Suppressor macrophage treated with lipopolysaccharide for 1 hour (primary cell): ENCODE measurements at regions not wholly inside any gene's neighbourhood (a gene's known extent, or its start where the extent isn't known, plus 50 kb on each side); places are given as distances from the start of the nearest gene placed in this dataset.
"Not testable (repeated sequence)": the region's sequence is repeated elsewhere in the genome, so short reads cannot be mapped to it uniquely, and the experiment has no call there.

Source experiments
- DNase-seq, 3 donors: peaks; one replicate each; pipeline ENCODE4 v3.0.0-alpha.2; 2020 to 2022

DNA sequence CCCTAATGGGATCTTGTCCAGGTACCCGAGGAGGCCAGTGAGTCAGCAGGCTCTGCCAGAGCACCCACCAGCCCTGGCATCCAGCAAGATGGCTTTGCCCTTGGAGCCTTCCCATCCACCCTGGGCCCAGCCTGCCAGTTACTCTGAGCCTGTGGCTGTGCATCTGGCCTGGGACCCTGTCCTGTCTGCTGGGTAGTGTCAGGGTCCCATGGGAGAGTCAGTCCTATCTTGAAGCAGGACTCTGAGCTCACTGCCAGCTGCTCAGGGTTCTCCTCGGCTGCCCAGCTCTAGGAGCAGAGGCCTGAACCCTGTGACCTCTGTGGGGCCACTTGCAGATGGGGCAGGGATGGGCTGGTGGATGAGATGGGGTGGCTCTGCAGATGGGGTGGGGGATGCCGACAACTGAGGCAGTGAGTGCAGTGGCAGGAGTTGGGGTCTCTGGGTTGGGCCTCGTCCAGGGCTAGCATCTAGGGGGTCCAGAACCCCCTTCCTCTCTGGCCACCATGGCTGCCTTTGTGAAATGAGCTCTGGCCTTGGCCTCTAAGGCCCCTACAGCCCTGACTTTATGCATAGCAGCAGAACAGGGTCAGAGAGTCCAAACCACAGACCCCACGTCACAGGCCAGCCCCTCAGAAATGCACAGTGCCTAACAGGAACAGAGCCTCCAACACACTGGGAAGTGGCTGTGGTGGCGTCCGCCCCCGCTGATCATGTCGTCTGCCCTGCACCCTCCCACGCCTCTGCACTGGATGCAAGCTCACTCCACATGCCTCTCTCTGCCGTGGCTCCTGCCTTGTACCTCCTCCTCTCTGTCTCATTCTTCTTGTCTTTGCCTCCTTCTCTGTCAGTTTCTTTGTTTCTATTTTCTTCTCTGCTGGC, 88.1 kb upstream of the RET start:
- peak; percentile 79 to 86 (median 86) for DNase-seq

GRCh38 chr10:42989481-42989921, 87.4 kb upstream of the RET start:
- DNase-seq: no peak

DNA sequence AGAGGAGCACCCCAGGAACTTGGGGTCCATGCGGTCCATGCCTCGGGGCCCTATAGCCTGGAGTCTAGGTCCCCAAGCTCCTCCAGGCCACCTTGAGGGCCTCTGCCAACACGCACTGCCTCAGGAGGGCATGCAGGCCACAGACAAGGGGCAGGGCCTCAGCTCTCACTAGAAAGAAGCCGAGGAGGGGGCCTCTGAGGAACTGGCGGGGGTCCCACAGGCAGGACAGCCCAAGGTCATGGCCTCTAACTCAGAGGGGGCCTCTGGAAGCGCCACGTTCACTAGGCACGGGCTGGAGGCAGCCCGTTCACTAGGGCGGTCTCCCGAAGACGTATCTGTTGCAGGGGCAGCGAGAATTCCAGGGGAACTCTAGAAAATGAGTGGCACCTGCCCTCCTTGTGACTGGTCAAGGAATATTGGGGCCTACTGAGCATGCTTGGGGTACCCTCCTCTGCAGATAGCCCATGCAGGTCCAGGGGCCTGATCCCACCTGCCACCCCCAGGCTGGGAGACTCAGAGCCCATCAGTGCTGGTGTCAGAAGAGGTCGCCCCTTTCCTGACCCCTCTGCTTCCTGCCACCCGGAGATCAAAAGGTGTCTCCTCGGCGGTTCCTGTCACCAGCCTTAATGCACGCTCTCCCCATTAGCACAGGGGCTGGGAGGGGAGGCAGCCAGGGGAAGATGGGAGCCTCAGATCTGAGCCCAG, 86.7 kb upstream of the RET start:
- no peak for DNase-seq

GRCh38 chr10:42990721-42991441, 86.0 kb upstream of the RET start:
- no peak for DNase-seq

GRCh38 chr10:42991442-42992098, 85.3 kb upstream of the RET start:
- no peak for DNase-seq

GRCh38 chr10:42992156-42992956, 84.5 kb upstream of the RET start:
- DNase-seq: no peak

DNA sequence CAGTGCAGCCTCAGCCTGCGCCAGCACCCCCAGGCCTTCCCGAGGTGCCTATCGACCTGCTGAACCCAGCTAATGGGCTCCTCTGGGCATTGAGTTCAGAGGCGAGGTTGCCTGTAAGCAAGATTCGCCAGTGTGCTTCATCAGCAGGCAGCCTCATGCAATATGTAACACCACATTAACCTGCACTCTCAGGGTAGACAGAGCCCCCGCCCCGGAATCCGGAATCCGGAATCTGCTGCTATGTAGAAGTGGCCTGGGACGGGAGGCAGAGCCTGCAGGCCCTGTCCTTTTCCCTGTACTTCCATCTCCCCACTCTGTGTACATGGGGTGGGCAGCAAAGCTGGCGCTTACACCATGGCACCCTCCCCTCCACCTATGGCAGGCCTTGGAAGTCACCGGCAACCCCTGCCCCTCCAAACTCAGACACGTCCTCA, 83.9 kb upstream of the RET start:
- DNase-seq: no peak

GRCh38 chr10:42994909-42995308, 82.0 kb upstream of the RET start:
- DNase-seq: not testable (repeated sequence)

- DNase-seq: no peak
Observed at GRCh38 chr10:42995537-42995936, 81.3 kb upstream of the RET start.

DNA sequence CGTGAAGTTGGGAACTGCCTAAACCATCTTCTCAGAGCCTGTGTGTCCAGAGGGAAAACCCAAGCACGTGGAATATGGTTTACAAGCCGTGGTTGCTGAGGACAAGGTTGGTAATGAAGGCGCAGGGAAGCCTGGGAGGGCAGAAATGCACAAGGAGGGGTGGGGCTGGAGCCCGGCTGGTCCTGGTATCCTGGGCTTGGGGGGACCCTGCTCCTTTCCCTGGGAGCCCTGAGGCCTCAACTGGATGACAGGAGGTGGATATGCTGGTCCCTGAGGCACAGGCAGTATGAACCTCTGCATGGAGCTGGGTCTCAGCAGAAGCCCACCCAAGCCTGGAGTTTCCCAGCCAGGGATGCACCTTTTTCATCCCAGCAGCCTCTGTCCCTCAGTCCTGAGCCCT, 80.3 kb upstream of the RET start:
- DNase-seq: no peak

- DNase-seq: no peak
Observed at GRCh38 chr10:42997151-42997848, 79.6 kb upstream of the RET start.

DNA sequence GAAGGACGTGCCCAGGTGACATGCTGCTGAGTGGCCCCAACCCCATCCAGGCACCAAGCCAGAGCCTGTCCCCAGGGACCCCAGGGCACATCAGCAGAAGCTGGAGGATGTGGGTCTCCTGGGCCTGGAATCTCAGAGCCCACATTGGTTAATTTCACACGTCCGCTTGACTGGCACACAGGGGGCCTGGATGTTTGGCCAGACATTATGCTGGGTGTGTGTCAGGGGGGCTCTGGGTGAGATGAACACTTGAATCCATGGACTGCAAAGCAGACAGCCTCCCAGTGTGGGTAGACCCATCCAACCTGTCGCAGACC, 79.1 kb upstream of the RET start:
- no peak for DNase-seq

DNA sequence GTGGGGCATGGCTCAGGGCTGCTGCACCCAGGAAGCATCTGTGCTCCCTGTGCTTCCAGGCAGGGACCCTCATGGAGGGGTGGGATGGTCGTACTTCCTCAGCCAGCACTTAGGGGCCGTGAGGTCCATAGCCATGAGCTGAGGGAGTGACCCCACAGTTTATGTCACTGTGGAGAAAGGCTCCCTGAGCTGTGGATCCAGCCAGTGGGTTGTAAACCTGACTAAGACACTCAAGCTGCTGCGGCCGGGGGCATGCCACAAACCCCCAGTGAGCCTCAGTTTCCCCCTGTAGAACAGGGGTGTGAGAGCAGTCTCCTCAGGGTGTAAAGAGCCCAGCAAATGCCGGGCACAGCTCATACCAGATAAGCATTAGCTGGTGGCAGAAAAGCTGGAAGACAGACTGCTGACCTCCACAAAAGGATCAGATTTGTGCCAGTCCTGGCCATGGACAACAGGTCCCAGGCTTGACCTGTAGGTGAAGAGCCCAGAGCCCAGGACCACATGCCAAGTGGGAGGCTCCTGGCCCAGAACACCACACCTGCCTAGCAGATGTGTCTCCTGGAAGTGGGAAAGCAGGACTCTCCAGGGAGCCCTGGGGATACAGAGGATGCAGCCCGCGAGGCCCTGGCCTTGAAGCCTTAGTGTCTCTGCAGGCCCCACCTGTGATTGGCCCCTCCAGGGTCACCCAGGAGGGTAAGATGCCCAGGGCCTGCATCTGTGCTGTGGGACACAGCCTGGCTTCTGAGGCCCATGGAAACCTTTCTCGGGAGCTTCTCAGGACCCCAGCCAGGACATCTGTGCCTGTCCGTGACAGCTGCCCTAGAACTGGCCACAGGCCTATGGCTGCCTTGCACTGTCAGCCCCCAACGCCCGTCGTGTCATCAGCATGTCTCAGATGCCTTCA, 78.1 kb upstream of the RET start:
- DNase-seq: no peak

- DNase-seq: no peak
Observed at GRCh38 chr10:42999385-43000020, 77.4 kb upstream of the RET start.

DNA sequence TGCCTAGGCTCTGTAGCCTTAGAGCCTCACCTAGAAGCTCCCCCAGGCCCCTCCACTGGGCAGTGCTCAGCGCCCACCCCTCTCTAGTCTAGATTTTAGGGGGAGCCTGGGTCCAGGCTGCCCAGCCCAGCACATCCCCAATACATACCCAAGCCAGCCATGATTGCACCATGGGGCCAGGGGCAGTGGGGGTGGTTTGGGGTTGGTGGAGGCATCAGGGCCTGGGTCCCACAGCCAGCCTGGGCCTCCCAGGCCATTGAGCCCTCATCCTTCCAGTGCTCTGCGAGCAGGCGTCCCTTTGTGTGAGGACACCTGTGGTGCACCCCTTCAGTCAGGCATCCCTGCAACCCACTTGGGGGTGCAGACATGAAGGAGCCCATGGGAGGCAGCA, 76.9 kb upstream of the RET start:
- no peak for DNase-seq

DNA sequence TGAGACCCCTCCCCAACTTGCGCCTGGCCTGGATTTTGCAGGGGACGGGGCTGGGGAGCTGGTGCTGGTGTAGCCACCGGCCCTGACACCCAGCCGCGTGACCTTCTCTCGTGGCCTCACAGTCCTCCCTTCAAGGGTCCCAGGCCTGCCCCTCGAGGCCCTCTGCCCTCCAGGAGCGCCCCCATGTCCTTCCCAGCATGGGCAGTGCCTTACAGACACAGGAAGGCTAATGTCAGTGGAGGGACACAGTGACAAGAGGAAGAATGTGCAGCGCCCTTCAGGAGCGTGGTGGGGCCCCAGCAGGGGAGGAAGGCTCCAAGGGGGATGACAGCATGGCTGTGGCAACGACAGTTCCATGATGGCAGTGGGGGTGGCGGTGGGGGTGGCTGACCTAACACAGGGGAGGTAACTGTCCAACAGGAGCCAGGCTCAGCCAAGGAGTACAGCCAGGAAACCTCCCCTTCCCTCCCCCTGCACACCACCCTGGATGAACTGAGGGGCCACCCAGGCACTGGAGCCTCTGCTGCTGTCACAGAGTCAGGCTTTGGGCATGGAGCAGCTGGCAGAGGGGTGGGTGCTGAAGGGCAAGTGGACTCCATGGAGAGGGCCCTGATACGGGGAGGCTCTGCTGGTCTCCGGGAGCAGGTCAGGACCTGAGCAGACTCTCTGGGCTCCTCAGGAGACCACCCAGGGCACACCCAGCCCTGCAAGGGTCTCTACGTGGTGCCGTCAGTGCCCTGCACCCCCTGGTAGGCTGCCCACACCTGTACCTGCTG, 76.0 kb upstream of the RET start:
- peak in 2 of 3 donors; percentile 8 to 21 for DNase-seq

DNA sequence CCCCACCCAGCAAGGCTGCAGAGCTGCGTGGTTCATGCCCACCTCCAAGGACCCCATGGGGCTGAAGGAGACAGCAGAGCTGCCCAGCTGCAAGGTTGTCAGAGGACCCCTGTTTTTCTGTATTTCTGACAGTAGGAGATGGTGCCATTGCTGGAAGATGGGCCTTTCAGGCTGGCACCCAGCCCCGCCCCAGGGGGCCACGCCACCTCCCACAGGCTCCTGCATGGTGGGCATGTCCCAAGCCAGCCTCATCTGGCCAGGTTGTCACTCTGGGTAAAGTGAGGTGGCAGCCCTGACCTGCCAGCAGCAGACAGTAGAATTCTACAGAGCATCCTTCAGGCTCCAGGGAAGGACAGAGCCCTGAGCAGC, 75.5 kb upstream of the RET start:
- no peak for DNase-seq

DNA sequence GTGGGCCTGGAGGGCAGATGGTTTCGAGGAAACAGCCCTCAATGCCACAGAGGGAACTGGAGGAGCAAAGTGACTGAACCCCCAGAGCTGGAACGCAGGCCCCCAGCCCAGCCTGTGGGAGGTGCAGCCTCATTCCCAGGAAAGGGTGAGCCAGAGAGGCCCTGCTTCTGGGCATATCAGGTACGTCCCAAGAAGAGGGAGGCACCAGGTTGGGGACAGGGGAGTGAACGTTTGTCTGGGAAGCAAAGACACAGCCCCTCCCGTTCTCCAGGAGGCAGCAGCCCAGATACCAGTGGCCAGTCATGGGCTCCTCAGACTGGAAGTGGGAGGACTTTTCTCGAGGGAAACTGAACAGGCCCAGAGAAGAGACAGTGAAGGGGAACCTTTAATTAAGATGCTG, 74.3 kb upstream of the RET start:
- DNase-seq: no peak

DNA sequence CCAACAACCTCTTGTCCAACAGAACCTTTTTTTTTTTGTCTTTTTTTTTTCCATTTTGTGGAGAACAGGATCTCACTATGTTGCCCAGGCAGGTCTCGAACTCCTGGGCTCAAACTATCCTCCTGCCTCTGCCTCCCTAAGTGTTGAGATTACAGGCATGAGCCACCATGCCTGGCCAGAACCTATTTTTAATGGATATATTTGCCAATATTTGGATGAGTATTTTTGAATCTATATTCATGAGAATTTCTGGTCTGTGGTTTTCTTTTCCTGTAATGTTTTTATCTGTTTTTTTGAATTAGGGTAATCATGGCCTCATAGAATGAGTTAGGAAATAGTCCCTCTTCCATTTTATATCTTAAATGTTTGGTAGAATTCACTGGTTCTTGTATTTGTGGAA, 70.4 kb upstream of the RET start:
- no peak for DNase-seq
